HepG2 (cell line): ENCODE measurements at regions not wholly inside any gene's neighbourhood (a gene's known extent, or its start where the extent isn't known, plus 50 kb on each side); places are given as distances from the start of the nearest gene placed in this dataset.

Experiments
- ATAC-seq: fragments of 200-7000 bp; cut with Tn5 transposase; 3 replicates; pipeline ENCODE4 v1.9.1; 2020; ENCODE audit warnings: mild to moderate bottlenecking, moderate library complexity
- BruUV-seq: library from RNA; stranded (reverse); fragments of 400-500 nt; replicated peaks from 2 replicates; lab custom pipeline; 2021; lab: Mats Ljungman, UMichigan
- CTCF ChIA-PET: fragments of 300-600 bp; formaldehyde crosslinking; extraction: SDS; loops from one replicate; lab custom pipeline; 2021; ENCODE audit warnings: low total read pairs, inconsistent platforms, low intra/inter-chr PET ratio; lab: Yijun Ruan, JAX
- POLR2A ChIA-PET: fragments of 350-600 bp; sonication (Branson Sonifier 250); formaldehyde crosslinking; loops from one replicate; lab custom pipeline; 2020; ENCODE audit warnings: antibody characterized with exemption, inconsistent platforms; lab: Yijun Ruan, JAX
- DNase-seq: peaks from one replicate; pipeline ENCODE4 v3.0.0-alpha.2; 2015; ENCODE audit warnings: low spot score
- FAIRE-seq: peaks from 3 replicates; lab custom pipeline; 2011; peaks lifted over from hg19 to GRCh38; lab: Jason Lieb, UNC
- H2AFZ ChIP-seq: one replicate; pipeline ENCODE4 v1.6.1; 2011; ENCODE audit warnings: low read length, inconsistent platforms
- H3K27ac ChIP-seq: fragments of 300-600 bp; 3 replicates; pipeline ENCODE4 v1.8.0; 2011; ENCODE audit warnings: mixed run types, mild to moderate bottlenecking, mixed read lengths, low read length, inconsistent platforms; ENCODE audit not compliant: insufficient read depth; ENCODE audit errors: extremely low read length
- H3K27me3 ChIP-seq, 2 experiments: fragments of 200-600 bp in 1 of 2; 2 replicates in 1 of 2; 3 replicates in 1 of 2; pipeline versions ENCODE4 v1.6.0 to v1.8.0; 2011; ENCODE audit warnings: low read length in 2 of 2, mild to moderate bottlenecking in 2 of 2, moderate library complexity in 2 of 2, inconsistent platforms in 1 of 2; ENCODE audit not compliant: insufficient read depth in 2 of 2, control insufficient read depth in 1 of 2
- H3K36me3 ChIP-seq, 2 experiments: fragments of 200-600 bp in 1 of 2; replicated peaks in 1 of 2; 2 replicates in 1 of 2; 3 replicates in 1 of 2; pipeline versions ENCODE4 v1.5.1 to v1.8.0; 2011; ENCODE audit warnings: low read length in 2 of 2, inconsistent platforms in 1 of 2; ENCODE audit not compliant: insufficient read depth in 2 of 2, control insufficient read depth in 1 of 2
- H3K4me1 ChIP-seq: 2 replicates; pipeline ENCODE4 v1.5.1; 2012; ENCODE audit warnings: low read length, inconsistent platforms; ENCODE audit not compliant: insufficient read depth
- H3K4me2 ChIP-seq: 2 replicates; pipeline ENCODE4 v1.6.0; 2011; ENCODE audit warnings: low read depth, low read length, inconsistent platforms
- H3K4me3 ChIP-seq, 3 experiments: fragments of 200-600 bp in 1 of 3; sonication (generic), shearing (Covaris generic) in 1 of 3; replicated peaks in 1 of 3; 2 replicates each; pipeline ENCODE4 v1.5.1; 2011 to 2016; ENCODE audit warnings: low read length in 3 of 3, inconsistent platforms in 2 of 3, low read depth in 2 of 3, mild to moderate bottlenecking in 2 of 3, control low read depth in 1 of 3, mixed read lengths in 1 of 3; ENCODE audit not compliant: insufficient read depth in 1 of 3
- H3K79me2 ChIP-seq: one replicate; pipeline ENCODE4 v1.6.1; 2011; ENCODE audit warnings: low read length, inconsistent platforms; ENCODE audit not compliant: insufficient read depth
- H3K9ac ChIP-seq: 2 replicates; pipeline ENCODE4 v1.6.0; 2011; ENCODE audit warnings: mild to moderate bottlenecking, low read depth, low read length, inconsistent platforms; ENCODE audit not compliant: insufficient read depth
- H3K9me3 ChIP-seq: 2 replicates; pipeline ENCODE4 v1.5.1; 2012; ENCODE audit warnings: mild to moderate bottlenecking, low read length
- H4K20me1 ChIP-seq: 2 replicates; pipeline ENCODE4 v1.6.0; 2011; ENCODE audit warnings: inconsistent platforms, mild to moderate bottlenecking, low read length, moderate library complexity; ENCODE audit not compliant: insufficient read depth
- ELK4 ChIP-seq: sonication (generic); formaldehyde crosslinking; IDR thresholded peaks from 2 replicates; pipeline ENCODE4 v1.9.0; 2021; ENCODE audit warnings: missing genetic modification reagents, borderline replicate concordance
- GTF3A ChIP-seq: sonication (generic); formaldehyde crosslinking; conservative IDR thresholded peaks from 2 replicates; pipeline ENCODE4 v1.4.0; 2020; ENCODE audit warnings: mild to moderate bottlenecking, missing genetic modification reagents
- IRX3 ChIP-seq: sonication (generic); formaldehyde crosslinking; IDR thresholded peaks from 2 replicates; pipeline ENCODE4 v1.8.1; 2023; ENCODE audit warnings: mild to moderate bottlenecking, low read depth, missing genetic modification reagents, borderline replicate concordance
- NCOA2 ChIP-seq: sonication (generic); formaldehyde crosslinking; IDR thresholded peaks from 2 replicates; pipeline ENCODE4 v1.8.0; 2022; ENCODE audit warnings: inconsistent platforms
- SNAI1 ChIP-seq: sonication (generic); formaldehyde crosslinking; IDR thresholded peaks from 2 replicates; pipeline ENCODE4 v1.5.0; 2020; ENCODE audit warnings: mild to moderate bottlenecking, missing genetic modification reagents, borderline replicate concordance
- TEAD2 ChIP-seq: sonication (generic); formaldehyde crosslinking; IDR thresholded peaks from 2 replicates; pipeline ENCODE4 v1.9.0; 2021; ENCODE audit warnings: missing genetic modification reagents
- ZBTB39 ChIP-seq: sonication (generic); formaldehyde crosslinking; IDR thresholded peaks from 2 replicates; pipeline ENCODE4 v1.5.0; 2020; ENCODE audit warnings: missing genetic modification reagents
- ZKSCAN8 ChIP-seq: IDR thresholded peaks from 2 replicates; pipeline ENCODE4 v1.6.1; 2016; ENCODE audit warnings: borderline replicate concordance, missing genetic modification reagents, missing compliant biosample characterization
- ZNF382 ChIP-seq: sonication (generic); formaldehyde crosslinking; IDR thresholded peaks from 2 replicates; pipeline ENCODE4 v1.5.0; 2020; ENCODE audit warnings: missing genetic modification reagents, mild to moderate bottlenecking, borderline replicate concordance
- ZNF724P ChIP-seq: sonication (generic); formaldehyde crosslinking; IDR thresholded peaks from 2 replicates; pipeline ENCODE4 v1.8.0; 2022; ENCODE audit warnings: missing genetic modification reagents, borderline replicate concordance
- ZNF761 ChIP-seq: sonication (generic); formaldehyde crosslinking; conservative IDR thresholded peaks from 2 replicates; pipeline ENCODE4 v1.4.0; 2020; ENCODE audit warnings: mild to moderate bottlenecking, missing genetic modification reagents
- ZNF776 ChIP-seq: sonication (generic); formaldehyde crosslinking; IDR thresholded peaks from 2 replicates; pipeline ENCODE4 v1.4.0; 2020; ENCODE audit warnings: mild to moderate bottlenecking, missing genetic modification reagents
- ZNF841 ChIP-seq: sonication (generic); formaldehyde crosslinking; IDR thresholded peaks from 2 replicates; pipeline ENCODE4 v1.8.1; 2023; ENCODE audit warnings: missing genetic modification reagents, borderline replicate concordance
- WGBS: methylation state at CpG from one replicate; pipeline ENCODE4 v1.1.6; 2017; ENCODE audit warnings: low lambda C conversion rate; 5-methylcytosine and 5-hydroxymethylcytosine counted together
- in situ Hi-C: cut with HindIII; loops from 2 replicates; pipeline ENCODE4 v1.10.0; 2017; ENCODE audit warnings: low pct_unique_long_range_greater_than_20kb; ENCODE audit not compliant: extremely low pct_ligation_motif_present
- intact Hi-C: fragments of 100-400 bp; cut with micrococcal nuclease; formaldehyde crosslinking; loops from one replicate; pipeline ENCODE4 v1.10.0; 2022; ENCODE audit not compliant: unreplicated experiment
- TF ChIP-seq, protein P1 (sequence below): IDR thresholded peaks from 2 replicates; pipeline ENCODE4 v1.6.1; 2016; ENCODE audit warnings: control low read depth

DNA sequence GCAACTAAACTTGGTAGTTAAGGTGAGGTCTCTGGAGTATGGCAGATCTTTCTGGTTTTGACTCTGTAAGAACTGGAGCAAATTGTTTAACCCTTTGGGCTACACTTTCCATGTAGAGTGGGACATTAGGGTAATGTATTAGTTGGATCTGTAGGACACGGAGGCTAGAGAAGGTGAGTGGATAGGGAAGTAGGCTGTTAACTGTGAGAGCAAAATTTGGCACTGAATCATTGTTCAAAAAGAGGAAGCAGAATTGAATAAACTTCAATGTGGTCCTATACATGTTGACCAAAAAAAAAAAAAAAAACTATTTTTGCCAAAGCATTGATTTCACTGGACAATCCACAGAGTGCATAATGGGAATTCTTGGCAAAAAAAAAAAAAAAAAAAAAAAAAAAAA is 370.2 kb upstream of the CHORDC1 start (continued):
- TF ChIP-seq ZNF724P (CRISPR knock-in tag) (no peak), ZNF761 (CRISPR knock-in tag) (no peak), ZNF382 (no peak), SNAI1 (no peak)

DNA sequence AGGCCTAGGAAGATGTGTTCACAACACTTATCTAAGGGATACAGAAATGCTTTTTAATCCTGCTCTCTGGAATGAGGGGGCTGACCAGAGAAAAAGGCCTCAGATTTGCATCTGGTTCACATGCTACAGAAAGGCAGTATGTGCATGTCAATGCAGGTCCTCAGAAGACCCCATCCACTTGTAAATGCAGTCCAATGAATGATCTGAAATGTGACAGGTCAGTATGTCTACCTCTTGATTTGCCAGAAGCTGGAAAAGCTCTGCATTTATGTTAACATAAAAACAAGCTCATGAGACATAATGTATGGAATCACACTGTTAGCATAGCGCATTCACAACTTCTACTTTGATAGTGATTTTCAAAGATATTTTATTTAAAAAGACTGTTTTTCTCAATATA is 367.4 kb upstream of the CHORDC1 start:
- intact Hi-C loops, result no loop called here
- H3K9me3 ChIP-seq, result no peaks in the 10 kb centered on the region
- H3K4me1 ChIP-seq, result no peaks in the 10 kb centered on the region
- no peak overlapping the region for H3K9ac ChIP-seq
- 83% methylated on average over 1 of the region's 1 CpG for WGBS
- no peak overlapping the region for H3K27ac ChIP-seq
- no peaks in the 10 kb centered on the region for H3K27me3 ChIP-seq
- no peak for FAIRE-seq
- no peak for ATAC-seq
- no peak for DNase-seq
- H3K4me3 ChIP-seq, result no peak overlapping the region
- ChIA-PET CTCF (no interaction called here), POLR2A (no interaction called here)
- TF ChIP-seq GTF3A, result no peak
- TF ChIP-seq ZKSCAN8 (CRISPR knock-in tag), result no peak
- TF ChIP-seq, protein P1, sequence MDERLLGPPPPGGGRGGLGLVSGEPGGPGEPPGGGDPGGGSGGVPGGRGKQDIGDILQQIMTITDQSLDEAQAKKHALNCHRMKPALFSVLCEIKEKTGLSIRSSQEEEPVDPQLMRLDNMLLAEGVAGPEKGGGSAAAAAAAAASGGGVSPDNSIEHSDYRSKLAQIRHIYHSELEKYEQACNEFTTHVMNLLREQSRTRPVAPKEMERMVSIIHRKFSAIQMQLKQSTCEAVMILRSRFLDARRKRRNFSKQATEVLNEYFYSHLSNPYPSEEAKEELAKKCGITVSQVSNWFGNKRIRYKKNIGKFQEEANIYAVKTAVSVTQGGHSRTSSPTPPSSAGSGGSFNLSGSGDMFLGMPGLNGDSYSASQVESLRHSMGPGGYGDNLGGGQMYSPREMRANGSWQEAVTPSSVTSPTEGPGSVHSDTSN (CRISPR knock-in tag), result no peak
- TF ChIP-seq TEAD2 (CRISPR knock-in tag), result no peak
- no peak for TF ChIP-seq NCOA2 (CRISPR knock-in tag)
- no peak for TF ChIP-seq IRX3
- no peak for TF ChIP-seq ZNF841 (CRISPR knock-in tag)
- TF ChIP-seq ZNF776, result no peak
- TF ChIP-seq ELK4 (CRISPR knock-in tag), result no peak
- no peak for TF ChIP-seq ZBTB39 (CRISPR knock-in tag)
- no peak overlapping the region for H2AFZ ChIP-seq
- no peaks in the 10 kb centered on the region for H3K79me2 ChIP-seq
- no TSS peak for BruUV-seq
- in situ Hi-C loops, result no loop called here
- H4K20me1 ChIP-seq, result no peaks in the 10 kb centered on the region
- no peaks in the 10 kb centered on the region for H3K36me3 ChIP-seq
- no peak overlapping the region for H3K4me2 ChIP-seq
